Stimulated activated CD4-positive, alpha-beta T cell treated with anti-CD3 and anti-CD28 coated beads, TNF-alpha, amount 100 ng/mL, for 48 hours (primary cell): ENCODE measurements at regions not wholly inside any gene's neighbourhood (a gene's known extent, or its start where the extent isn't known, plus 50 kb on each side); places are given as distances from the start of the nearest gene placed in this dataset.

Experiments
- DNase-seq, 3 donors: peaks; one replicate each; pipeline ENCODE4 v3.0.0-alpha.2; 2020; ENCODE audit warnings: low read depth in 3 of 3

DNA sequence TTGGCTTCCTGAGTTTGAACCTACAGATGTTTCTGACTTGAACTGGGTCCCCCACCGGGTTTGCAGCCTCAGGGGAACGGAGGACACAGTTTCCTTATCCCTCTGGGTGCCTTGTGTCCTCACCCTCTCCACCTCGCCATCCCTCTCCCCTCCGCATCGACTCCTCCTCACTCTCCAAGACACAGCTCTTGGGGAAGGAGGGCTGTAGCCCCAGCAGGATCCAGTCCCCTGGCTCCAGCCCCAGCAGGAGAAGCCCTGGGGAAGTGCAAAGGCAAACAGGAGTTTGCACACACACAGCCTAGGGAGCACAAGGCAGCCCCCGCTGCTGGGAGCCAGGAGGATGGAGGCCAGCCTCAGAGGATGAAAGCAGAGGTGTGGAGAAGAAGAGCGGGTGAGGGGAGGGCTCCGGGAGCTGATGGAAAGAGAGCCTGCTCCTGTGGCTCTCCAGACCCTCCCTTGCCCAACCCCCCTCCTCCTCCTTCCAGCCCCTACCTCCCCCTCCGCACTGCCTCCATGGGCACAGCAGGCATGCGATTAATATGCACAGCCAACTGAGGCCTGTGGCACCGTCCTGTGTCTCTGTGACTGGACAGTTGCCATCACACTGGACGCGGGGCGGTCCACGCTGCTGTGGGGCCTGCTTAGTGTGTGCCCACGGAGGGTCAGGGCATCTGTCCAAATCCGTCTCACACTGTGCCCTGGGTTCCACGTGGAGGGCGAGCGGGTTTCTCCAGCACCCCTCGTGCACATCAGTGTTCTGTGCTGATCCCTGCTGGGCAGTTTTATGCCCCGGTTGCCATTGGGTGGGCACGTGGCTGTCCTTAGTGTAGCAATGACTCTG, 193.7 kb upstream of the DIO3 start:
- no peak for DNase-seq

DNA sequence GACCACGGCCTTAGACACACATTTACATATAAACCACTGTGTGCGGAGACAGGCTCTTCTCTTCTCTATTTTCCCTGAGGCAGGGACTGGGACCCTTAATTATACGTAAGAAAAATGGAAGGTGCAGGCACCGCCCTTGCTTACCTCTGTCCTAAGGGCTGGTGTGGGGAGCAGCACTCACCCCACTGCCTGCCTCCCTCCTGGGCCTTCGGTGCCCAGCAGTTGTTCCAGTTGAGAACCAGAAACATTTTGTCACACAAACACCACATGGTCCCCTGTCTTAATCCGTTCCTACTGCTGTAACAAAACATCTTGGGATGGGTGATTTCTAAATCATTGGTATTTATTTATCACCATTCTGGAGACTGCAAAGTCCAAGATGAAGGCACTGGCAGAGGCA, 192.7 kb upstream of the DIO3 start:
- DNase-seq = no peak

DNA sequence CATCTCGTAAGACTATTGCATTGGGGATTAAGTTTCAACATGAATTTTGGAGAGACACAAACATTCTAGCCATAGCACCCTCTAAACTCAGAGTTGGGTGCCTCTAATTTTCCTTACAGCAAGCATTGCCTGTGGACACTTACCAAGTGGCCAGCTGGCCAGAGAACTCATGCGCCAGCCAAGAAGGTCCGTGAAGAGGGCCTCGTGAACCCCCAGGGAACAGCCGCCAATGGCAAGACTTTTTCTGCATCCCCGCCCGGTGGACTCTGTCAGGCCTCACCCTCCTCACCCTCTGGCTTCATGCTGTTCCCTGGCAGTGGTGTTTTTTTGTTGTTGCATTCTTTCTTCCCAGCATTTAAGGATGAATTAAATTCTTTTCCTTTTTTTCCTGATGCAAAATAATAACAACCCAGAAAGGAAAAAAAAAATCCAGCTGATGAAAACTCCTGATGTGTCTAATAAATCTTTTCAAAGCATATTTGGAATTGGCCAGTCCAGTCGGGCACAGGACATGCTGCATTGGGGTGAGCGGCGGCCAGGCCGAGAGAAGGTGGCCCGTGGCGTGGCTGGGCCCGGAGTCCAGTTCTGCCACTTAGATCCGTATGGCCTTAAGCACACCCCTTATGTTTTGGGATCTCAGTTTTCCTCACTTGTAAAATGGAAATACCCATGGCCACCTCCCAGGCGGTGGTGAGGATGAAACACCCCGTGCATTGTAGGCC, 191.9 kb upstream of the DIO3 start:
- DNase-seq = no peak

DNA sequence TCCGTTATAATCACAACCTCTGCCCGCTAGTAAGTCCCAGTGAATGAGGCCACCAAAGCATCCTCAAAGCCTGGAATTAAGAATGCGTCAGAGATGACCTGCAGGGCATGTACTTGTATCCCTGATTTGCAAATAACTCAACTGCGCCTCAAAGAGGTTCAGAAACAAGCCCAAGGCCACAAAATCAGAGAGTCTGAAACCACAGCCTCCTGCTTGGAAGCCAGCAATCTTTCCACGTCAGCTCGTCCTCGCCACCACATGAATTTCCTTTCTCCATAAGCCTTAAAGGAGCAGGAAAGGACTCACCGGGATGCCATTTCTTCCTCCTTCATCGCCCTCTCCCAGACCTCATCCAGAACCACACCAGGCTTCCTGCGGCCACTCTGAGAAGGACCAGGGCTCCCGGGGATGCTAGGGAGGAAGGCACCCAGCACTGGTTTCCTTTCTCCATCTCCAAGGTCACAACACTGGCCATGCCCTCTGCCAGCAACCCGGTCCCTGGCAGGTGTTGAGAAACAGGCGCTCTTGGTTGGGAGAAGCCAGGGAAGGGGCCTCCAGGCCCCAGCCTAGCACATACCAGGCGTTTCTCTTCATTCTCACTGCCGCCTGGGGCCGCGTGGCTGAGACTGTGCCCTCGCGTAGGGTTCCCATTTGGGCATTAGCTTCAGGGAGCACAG, 191.2 kb upstream of the DIO3 start:
- DNase-seq = no peak

DNA sequence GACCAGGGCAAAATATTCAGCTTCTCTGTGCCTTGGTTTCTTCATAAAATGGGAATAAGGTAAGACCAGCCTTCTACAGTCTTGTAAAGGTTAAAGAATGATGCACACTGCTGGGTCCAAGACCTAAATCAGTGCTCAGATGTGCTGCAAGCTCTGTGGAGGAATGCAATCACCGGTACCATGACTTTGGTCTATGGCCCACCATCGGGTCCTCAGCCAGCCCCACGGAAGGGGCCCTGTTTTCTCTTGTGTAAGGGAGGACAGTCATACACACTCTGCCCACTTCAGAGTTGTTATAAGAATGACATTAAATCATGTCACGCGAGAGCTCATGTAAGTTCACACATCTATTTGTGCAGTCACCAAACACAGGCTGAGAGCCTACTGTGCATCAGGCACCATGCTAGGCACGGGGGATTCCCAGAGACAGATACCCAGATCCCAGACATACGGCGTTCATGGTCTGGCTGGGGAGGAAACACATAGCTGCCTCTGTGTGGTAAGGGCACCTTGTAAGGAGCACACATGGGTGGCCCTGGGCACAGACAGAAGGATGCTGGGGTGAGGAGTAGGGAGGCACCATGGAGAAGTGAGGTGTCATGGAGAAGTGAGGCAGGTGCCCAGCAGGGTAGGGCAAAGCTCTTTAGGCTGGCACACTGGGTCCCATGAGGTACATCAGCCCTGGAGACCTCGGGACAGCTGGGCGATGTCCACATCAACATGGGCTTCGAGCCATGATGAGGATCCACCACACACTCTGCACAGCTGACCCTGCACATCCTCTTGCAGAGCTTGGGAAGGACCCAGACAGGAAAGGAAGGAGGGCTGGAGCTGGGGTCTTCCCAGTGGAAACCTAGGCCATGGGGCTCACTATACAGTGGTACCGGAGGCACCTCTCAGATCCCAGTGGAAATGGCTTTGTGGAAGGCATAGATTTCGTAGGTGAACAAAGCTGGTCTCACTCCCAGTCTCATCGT, 190.4 kb upstream of the DIO3 start:
- no peak for DNase-seq

DNA sequence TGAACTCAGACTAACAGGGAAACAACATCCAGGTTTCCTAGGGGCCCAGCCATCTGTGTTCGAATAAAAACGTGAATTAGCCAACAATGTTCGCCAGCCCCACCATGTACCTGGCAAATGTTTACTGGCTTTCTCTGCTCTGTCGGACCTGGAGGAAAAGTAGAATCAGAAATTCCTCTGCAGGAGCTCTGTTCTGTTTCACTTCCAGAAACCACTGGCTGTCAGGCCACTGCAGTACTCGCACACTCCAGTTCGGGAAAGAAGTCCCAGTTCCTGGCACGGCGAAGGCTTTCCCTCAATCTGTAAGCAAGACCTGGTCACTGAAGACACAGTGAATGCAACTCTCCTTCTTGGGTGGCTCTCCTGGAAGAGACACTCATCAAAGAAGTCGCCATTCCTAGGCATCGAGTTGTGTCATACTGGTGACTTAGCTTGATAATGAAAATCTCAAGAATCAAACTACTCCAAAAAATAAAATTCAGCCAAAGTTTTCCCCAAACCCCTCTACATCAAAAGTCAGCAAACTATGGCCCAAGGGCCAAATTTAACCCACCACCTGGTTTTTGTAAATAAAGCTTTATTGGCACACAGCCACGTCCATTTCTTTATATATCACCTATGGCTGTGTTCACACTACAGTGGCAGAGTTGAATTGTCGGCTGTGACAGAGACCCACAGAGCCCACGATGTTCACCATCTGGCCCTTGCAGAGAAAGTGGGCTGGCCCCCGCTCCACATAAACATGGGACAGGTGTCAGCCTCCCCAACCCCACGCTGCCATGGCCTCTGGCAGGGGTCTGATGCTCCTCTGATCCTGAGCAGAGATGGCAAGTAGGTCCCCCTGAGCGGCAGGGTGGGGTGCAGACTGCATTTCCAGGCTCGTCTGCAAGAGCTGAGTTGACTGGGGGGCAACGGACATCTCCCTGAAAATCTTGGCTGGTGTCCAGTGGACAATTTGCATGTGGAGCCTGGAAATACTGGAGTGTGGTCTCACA, 189.2 kb upstream of the DIO3 start:
- no peak for DNase-seq

DNA sequence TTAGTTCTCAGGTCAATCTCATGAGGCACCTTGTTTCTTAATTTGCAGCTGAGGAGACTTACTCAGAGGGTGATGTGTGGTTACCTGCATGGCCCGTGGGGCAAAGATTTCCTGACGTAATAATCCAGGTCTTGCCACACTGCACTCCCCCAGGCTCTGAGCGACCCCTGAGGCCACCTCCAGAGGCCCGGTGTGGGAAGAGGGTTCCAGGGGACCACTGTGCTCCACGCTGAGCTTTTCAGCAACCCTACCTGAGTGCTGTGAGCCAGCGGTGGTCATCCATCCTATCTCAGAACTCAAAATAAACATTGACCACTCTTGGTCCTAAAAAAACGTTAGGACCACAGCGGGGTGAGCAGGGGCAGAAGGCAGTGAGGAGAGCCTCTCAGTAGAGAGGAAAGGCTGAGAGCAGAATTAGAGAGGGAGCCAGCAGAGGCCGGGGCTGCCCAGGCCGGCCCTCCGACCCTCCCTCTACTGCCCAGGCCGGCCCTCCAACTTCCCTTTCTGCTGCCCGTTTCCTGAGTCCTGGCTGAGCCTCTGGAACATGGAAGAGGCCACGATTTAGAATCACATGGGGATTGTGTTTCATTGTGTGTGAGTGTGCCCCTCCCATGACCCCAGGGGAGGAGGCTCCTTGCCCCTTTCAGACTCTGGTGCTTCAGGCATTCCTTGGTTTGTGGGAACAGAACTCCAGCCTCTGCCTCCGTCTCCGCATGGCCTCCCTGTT, 188.2 kb upstream of the DIO3 start:
- no peak for DNase-seq

DNA sequence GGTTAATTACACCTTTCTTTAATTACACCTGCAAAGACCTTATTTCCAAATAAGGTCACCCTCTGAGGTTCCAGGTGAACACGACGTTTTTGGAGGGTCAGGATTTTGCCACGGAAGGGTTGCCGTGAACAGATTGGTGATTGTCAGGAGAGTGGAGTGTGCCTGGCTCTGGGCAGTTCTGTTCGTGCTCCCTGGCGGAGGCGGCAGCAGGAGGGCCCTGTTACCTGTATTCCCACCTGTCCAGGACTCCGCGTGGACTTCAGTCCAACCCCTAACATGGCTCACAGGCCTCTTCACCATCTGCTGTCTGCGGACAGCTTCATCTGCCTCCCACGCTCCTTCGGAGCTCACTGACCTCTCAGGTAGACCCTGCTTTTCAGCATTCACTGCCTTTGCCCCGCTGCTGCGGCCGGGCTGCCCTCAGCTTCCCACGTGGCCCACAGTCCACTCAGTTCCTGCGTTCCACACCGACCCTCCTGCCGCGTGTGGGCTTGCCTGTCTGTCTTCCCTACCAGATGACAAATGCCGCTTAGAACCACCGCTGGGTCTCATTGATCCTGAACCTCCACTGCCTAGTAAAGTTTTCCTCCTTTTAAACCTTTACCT, 187.5 kb upstream of the DIO3 start:
- no peak for DNase-seq

DNA sequence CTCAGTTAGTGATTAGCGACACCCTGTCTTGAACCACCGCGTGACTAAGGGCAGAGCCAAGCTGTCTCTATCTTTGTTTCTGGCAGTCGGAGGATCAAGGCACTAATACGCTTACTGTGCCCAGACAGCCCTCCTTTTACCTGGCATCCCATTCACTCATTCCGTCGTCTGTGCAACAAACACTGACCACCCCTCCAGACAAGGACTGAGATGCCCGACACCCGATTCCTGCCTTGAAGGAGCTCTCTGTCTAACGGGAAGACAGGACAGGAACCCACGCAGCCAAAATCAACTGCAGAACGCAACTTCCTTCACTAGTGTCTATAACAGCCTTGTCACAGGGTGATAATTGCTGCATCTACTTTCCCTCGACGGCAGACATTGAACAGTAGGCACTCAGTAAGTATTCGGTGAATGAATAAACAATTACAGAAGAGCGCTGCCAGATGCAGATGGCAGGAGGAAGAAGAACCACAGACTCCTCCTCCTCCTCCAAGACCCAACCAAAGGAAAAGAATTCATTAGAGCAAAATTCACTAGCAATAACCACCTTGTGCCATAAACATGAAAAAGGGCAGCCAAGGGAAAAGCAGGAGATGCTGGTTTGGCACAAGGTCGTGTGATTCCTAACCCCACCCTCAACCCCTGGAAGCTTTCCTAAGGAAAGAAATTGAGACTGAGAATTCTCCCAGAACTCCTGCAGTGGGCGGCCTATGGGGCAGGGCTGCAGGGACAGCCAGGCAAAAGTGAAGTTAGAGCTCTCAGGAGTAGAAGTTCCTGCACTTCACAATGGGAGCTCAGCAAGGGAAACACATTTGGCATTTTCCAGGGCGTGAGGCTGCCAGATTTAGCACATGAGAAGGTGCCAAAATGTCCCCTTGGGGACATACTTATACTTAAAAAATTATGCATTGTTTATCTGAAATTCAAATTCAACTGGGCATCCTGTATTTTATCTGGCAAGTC, 186.6 kb upstream of the DIO3 start:
- DNase-seq = no peak

DNA sequence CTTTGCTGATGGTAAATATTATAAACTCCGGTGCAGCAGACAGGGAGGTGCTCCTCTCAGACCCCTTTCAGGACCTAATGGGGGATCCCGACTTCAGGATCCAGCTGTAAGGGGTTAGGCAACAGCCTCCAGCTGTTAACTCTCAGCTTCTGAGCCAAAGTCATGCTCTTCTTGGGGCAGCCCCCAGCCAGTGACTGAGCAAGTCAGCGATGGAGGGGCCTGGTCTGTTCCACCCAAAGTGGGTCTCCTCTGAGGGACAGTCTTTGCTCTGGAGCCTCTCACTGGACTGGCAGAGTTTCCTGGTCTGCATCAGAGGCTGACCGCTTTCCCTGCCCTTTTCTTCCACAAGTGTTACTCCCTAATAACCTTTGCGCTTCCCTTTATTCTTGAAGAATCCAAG, 184.2 kb upstream of the DIO3 start:
- no peak for DNase-seq

DNA sequence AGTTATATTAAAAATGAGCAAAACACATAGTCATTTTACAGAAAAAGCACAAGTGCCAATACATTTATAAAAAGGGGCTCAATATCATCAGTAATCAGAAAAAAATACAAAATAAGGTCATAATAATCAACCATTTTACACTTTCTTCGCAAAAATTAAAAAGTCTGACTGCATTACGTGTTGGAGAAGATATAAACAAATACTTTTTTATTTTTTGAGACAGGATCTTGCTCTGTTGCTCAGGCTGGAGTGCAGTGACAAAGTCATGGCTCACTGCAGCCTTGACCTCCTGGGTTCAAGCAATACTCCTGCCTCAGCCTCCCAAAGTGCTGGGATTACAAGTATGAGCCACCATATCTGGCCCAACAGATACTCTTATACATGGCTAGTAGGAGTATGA, 181.5 kb upstream of the DIO3 start:
- no peak for DNase-seq

DNA sequence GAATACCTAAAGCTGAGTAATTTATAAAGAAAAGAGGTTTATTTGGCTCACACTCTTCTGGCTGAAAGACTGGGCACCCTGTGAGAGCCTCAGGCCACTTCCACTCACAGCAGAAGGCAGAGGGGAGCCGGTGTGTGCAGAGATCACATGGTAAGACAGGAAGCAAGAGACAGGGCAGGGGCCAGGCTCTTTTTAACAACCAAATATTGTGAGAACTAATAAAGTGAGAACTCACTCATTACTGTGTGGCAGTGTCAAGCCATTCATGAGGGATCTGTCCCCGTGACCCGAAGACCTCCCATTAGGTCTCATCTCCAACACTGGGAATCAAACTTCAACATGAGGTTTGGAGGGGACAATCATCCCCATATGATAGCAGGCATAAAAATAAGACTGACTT, 180.8 kb upstream of the DIO3 start:
- no peak for DNase-seq

DNA sequence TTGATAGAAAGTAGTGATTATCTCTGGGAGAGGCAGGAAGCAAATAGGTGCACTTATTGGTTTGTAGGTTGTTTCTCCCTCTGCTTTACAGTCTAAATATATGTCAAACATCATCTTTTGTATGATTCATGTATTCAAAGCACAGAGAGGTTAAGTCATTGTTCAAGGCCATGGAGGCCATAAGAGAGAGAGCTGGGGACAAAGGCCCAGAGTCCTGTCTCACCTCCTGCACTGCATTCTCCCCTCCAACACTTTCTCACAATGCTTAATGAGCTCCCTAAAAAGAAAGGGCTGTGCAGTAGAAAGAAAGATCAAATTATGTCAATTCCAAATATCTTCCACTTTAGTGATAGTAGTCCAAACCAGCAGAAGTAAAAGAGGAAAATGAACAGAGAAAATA, 180.4 kb upstream of the DIO3 start:
- DNase-seq = no peak

DNA sequence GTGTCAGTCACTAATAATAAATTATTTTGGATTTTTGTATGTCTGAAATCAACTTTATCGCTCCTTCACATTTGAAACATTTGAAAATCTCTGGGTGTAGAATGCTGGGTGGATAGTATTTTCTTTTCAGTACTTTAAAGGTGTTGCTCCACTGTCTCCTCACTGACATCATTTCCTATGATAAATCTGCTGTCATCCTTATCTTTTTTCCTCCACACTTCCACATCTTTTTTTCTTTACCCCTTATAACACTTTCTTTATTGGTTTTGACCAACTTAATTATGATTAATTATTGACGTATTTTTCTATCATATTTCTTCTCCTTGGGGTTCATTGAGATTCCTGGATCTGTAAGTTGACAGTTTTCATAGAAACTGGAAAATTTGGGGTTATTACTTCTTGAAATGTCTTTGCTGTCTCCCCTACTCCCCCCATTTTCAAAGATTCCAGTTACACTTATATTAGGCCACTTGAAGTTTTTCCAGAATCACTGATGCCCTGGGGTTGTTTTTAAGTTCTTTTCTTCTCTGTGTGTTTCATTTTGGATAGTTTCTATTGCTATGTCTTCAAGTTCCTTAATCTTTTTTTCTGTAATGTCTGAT, 177.5 kb upstream of the DIO3 start:
- no peak for DNase-seq

DNA sequence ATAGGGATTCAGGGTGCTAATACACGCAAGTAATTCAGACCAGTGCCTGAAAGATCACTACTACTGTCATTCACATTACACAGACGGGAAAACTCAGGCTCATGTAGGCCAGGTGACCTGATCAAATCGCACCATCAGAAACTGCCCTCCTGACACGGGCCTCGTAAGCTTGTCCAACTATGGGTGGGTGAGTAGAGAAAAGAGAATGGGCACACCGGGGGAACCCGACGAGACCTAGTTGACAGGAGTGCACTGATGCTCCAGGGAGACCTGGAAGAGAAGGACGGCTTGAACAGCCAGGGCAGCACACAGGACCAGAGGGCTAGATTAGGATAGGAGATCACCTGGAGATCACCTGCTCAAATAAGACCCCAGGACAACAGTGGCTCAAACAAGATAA, 166.9 kb upstream of the DIO3 start:
- DNase-seq = no peak

DNA sequence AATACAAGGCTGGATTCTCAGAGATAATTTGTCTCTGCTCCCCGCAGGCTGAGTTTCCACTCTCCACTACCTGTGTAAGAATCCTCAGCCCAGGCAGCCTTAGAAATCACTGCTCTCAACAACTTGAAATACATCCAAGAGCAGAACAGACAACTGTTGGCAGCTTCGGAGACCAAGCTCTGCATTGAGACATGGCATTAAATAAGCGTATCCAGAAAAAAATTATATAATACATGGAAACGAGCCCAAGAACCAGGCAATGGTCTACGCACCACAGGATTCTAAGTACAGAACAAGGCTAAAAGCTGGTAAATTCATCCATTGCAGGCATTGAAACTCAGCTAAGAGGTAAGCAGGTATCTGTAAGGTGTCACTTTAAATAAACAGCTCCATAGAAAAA, 165.5 kb upstream of the DIO3 start:
- DNase-seq = no peak

DNA sequence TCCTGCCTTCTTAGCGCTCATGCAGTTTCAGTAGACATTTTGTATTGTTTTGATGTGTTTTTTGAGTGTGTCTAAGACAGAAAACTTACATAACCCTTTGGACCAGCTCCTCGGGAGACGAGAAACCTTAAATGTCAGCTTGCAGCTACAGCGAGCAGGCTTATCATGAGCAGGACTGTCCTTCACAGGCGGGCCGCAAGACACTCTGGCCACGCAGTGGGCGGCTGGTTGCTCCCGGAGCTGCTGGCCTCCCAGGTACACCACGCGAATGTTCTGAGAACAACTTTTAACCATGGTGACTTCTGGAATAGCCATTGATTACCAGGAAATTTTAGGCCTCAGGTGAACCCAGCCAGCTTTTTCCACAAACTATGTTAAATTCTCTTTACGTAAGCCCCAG, 164.1 kb upstream of the DIO3 start:
- no peak for DNase-seq

DNA sequence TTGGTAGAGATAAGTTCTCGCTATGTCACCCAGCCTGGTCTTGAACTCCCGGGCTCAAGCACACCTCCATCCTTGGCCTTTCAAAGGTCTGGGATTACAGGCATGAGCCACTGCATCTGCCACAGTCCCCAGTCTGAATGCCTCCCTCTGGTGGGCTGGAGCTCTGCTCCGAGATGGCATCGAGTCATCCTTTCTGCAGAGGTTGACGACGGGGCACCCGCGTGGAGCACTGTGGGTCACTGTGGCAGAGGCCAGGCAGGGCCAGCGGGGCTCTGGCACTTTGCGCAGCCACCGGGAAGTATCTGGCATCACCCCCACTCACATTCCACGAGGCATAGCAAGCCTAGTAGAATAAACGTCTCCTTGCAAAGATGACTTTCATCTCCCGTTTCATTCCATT, 163.3 kb upstream of the DIO3 start:
- no peak for DNase-seq
